Sigmoid colon (tissue), 6 donors: ENCODE measurements at regions not wholly inside any gene's neighbourhood (a gene's known extent, or its start where the extent isn't known, plus 50 kb on each side); places are given as distances from the start of the nearest gene placed in this dataset.

ENCODE experiments used
- DNase-seq: peaks from one replicate; pipeline ENCODE4 v3.0.0-alpha.2; 2019
- H3K27ac ChIP-seq, 4 donors: fragments of 200-600 bp; sonication (generic); one replicate each; pipeline ENCODE4 v1.5.1; 2016 to 2019; ENCODE audit warnings: mild to moderate bottlenecking in 1 of 4
- H3K27me3 ChIP-seq, 3 donors: fragments of 200-600 bp; sonication (generic); one replicate each; pipeline ENCODE4 v1.5.1; 2019; ENCODE audit warnings: mild to moderate bottlenecking in 1 of 3
- H3K36me3 ChIP-seq, 4 donors: fragments of 200-600 bp; sonication (generic); one replicate each; pipeline ENCODE4 v1.5.1; 2016 to 2019
- H3K4me1 ChIP-seq, 4 donors: fragments of 200-600 bp; sonication (generic); one replicate each; pipeline ENCODE4 v1.5.1; 2017 to 2019
- H3K4me3 ChIP-seq, 4 donors: fragments of 200-600 bp; sonication (generic); one replicate each; pipeline ENCODE4 v1.5.1; 2017 to 2019; ENCODE audit warnings: mild to moderate bottlenecking in 2 of 4, moderate library complexity in 1 of 4
- H3K9me3 ChIP-seq, 4 donors: fragments of 200-600 bp in 3 of 4; sonication (generic) in 3 of 4; one replicate each; pipeline versions ENCODE4 v1.5.1 to v1.6.1; 2013 to 2019
- CTCF ChIP-seq, 4 experiments: fragments of 450-650 bp in 3 of 4; fragments of 200-600 bp in 1 of 4; IDR thresholded peaks; one replicate each; pipeline ENCODE4 v1.5.1; 2016 to 2019; ENCODE audit warnings: antibody characterized with exemption in 4 of 4, mild to moderate bottlenecking in 3 of 4, moderate library complexity in 2 of 4
- EP300 ChIP-seq, 4 donors: sonication (generic); formaldehyde crosslinking; IDR thresholded peaks; one replicate each; pipeline ENCODE4 v1.6.1; 2017; ENCODE audit warnings: antibody characterized with exemption in 4 of 4
- POLR2A ChIP-seq, 2 donors: fragments of 450-650 bp; IDR thresholded peaks; one replicate each; pipeline ENCODE4 v1.6.1; 2016; ENCODE audit warnings: antibody characterized with exemption in 2 of 2, mild to moderate bottlenecking in 2 of 2, moderate library complexity in 2 of 2
- POLR2AphosphoS5 ChIP-seq, 4 donors: sonication (generic); formaldehyde crosslinking; IDR thresholded peaks; one replicate each; pipeline ENCODE4 v1.6.1; 2017; ENCODE audit warnings: antibody characterized with exemption in 4 of 4
- WGBS, 2 donors: extraction: QIAGEN DNeasy Blood & Tissue Kit; methylation state at CpG; one replicate each; pipeline ENCODE4 v1.1.7; 2013; 5-methylcytosine and 5-hydroxymethylcytosine counted together
- intact Hi-C: fragments of 100-400 bp; cut with DNase I; formaldehyde crosslinking; loops from one replicate; pipeline ENCODE4 v1.15.1; 2023
- donor health status: healthy with polysubstance abuse.
- donor health status: healthy.

DNA sequence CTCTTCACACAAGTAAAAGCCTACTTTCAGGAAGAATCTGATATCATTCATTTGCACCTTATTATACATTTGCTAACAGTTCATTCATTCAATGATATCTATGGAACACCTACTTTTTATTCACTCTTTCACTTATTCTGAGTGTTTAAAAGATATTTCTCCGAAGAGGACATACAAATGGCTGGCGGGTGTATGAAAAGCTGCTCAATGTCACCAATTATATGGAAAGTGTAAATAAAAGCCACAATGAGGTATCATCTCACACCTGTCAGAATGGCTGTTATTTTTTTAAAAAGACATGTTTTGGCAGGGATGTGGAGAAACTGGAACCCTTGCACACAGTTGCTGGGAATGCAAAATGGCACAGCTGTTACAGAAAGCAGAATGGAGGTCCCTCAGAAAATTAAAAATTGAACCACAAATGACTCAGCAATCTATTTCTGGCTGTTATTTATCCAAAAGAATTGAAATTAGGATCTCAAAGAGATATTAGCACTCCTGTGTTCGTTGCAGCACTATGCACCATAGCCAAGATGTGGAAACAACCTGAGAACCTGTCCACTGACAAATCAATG lies 127.6 kb upstream of the IRS2 start:
- no peaks in the 10 kb centered on the region for H3K9me3 ChIP-seq
- intact Hi-C loops: no loop called here
- no peaks in the 10 kb centered on the region for H3K36me3 ChIP-seq
- H3K4me3 ChIP-seq: no peak overlapping the region
- TF ChIP-seq POLR2AphosphoS5 (IDR thresholded peaks at IDR 0.05) (no peak), EP300 (IDR thresholded peaks at IDR 0.05) (no peak), POLR2A (IDR thresholded peaks at IDR 0.05) (no peak), CTCF (IDR thresholded peaks at IDR 0.05) (no peak)
- 69 to 71% methylated on average over 3 of the region's 3 CpGs for WGBS, 2 donors
- DNase-seq: no peak
- H3K4me1 ChIP-seq: no peaks in the 10 kb centered on the region
- no peaks in the 10 kb centered on the region for H3K27me3 ChIP-seq
- no peak overlapping the region for H3K27ac ChIP-seq

DNA sequence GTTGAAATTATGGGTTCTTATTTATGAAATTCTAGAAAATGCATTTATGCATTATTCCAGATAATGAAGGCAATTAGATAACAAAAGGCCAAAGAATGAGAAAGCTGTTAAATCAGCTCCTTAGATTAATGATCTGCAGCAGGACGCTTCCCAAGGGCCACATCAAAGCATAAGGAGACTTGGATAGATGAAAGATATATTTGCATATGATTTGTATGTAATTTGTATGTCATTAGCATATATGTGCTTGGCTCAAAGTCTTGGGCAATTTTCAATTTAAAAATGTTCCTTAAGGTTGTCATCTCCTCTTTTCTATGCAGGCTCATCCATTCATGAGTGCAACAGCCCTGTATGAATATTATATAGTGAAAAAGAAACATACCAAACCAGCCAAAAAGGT lies 126.8 kb upstream of the IRS2 start:
- Histone ChIP-seq H3K4me1 (no peaks in the 10 kb centered on the region), H3K4me3 (no peak overlapping the region), H3K27ac (no peak overlapping the region), H3K9me3 (no peaks in the 10 kb centered on the region), H3K36me3 (no peaks in the 10 kb centered on the region), H3K27me3 (no peaks in the 10 kb centered on the region)
- TF ChIP-seq CTCF (IDR thresholded peaks at IDR 0.05): no peak
- TF ChIP-seq POLR2A (IDR thresholded peaks at IDR 0.05): no peak
- TF ChIP-seq POLR2AphosphoS5 (IDR thresholded peaks at IDR 0.05): no peak
- no peak for TF ChIP-seq EP300 (IDR thresholded peaks at IDR 0.05)
- WGBS, 2 donors: 80 to 86% methylated on average over 1 of the region's 1 CpG
- intact Hi-C loops: no loop called here
- no peak for DNase-seq

GRCh38 chr13:109910194-109910593 lies 123.8 kb upstream of the IRS2 start:
- no peaks in the 10 kb centered on the region for H3K36me3 ChIP-seq
- no peaks in the 10 kb centered on the region for H3K9me3 ChIP-seq
- H3K27me3 ChIP-seq: no peaks in the 10 kb centered on the region
- 74 to 80% methylated on average over 5 of the region's 5 CpGs for WGBS, 2 donors
- H3K27ac ChIP-seq: no peak overlapping the region
- TF ChIP-seq POLR2A (IDR thresholded peaks at IDR 0.05): no peak
- no peak for TF ChIP-seq POLR2AphosphoS5 (IDR thresholded peaks at IDR 0.05)
- no peak overlapping the region for H3K4me3 ChIP-seq
- no peak for DNase-seq
- H3K4me1 ChIP-seq: peaks cover 0 to 8% (median 0%) of the 10 kb centered on the region in 4 donors
- intact Hi-C loops: no loop called here

GRCh38 chr13:109906976-109907375 lies 120.6 kb upstream of the IRS2 start:
- peaks cover 0 to 8% (median 0%) of the 10 kb centered on the region in 4 donors for H3K4me1 ChIP-seq

GRCh38 chr13:109904218-109904617 lies 117.8 kb upstream of the IRS2 start:
- Histone ChIP-seq H3K27me3 (no peaks in the 10 kb centered on the region), H3K4me1 (peaks cover 0 to 15% (median 6%) of the 10 kb centered on the region in 4 donors), H3K9me3 (no peaks in the 10 kb centered on the region), H3K4me3 (no peak overlapping the region), H3K36me3 (no peaks in the 10 kb centered on the region), H3K27ac (no peak overlapping the region)
- no peak for DNase-seq
- no peak for TF ChIP-seq POLR2AphosphoS5 (IDR thresholded peaks at IDR 0.05)
- no peak for TF ChIP-seq EP300 (IDR thresholded peaks at IDR 0.05)
- no peak for TF ChIP-seq POLR2A (IDR thresholded peaks at IDR 0.05)
- no peak for TF ChIP-seq CTCF (IDR thresholded peaks at IDR 0.05)
- WGBS, 2 donors: 66 to 74% methylated on average over 4 of the region's 4 CpGs
- intact Hi-C loops: no loop called here

More at GRCh38 chr13:109906976-109907375, 120.6 kb upstream of the IRS2 start:
- no peak overlapping the region for H3K27ac ChIP-seq
- TF ChIP-seq CTCF (IDR thresholded peaks at IDR 0.05) (no peak), POLR2AphosphoS5 (IDR thresholded peaks at IDR 0.05) (no peak), POLR2A (IDR thresholded peaks at IDR 0.05) (no peak), EP300 (IDR thresholded peaks at IDR 0.05) (no peak)
- H3K9me3 ChIP-seq: no peaks in the 10 kb centered on the region
- H3K27me3 ChIP-seq: no peaks in the 10 kb centered on the region
- WGBS, 2 donors: 63 to 74% methylated on average over 3 of the region's 3 CpGs
- no peak for DNase-seq
- no peak overlapping the region for H3K4me3 ChIP-seq
- intact Hi-C loops: no loop called here
- no peaks in the 10 kb centered on the region for H3K36me3 ChIP-seq
